NCI-H2196 (cell line): ENCODE measurements at regions not wholly inside any gene's neighbourhood (a gene's known extent, or its start where the extent isn't known, plus 50 kb on each side); places are given as distances from the start of the nearest gene placed in this dataset.
A peak's percentile ranks its signal among the peaks of the same experiment; 100 is the strongest.
"Not testable (repeated sequence)": the region's sequence is repeated elsewhere in the genome, so short reads cannot be mapped to it uniquely, and the experiment has no call there.

Experiments used
- DNase-seq: peaks from one replicate; lab custom pipeline; 2025; ENCODE audit not compliant: unreplicated experiment; lab: John Stamatoyannopoulos, UW

GRCh38 chr17:70906808-70907207, 737.5 kb downstream of the KCNJ2 start:
- peak; percentile 20 for DNase-seq

GRCh38 chr17:70912716-70913485, 743.6 kb downstream of the KCNJ2 start:
- DNase-seq = no peak

- no peak for DNase-seq
Measured at GRCh38 chr17:70916469-70916868, 747.1 kb downstream of the KCNJ2 start.

GRCh38 chr17:70919241-70919640, 749.9 kb downstream of the KCNJ2 start:
- no peak for DNase-seq

GRCh38 chr17:70920416-70920815, 751.1 kb downstream of the KCNJ2 start:
- no peak for DNase-seq

- no peak for DNase-seq
Measured at GRCh38 chr17:70922268-70922667, 752.9 kb downstream of the KCNJ2 start.

- no peak for DNase-seq
Measured at GRCh38 chr17:70924776-70925175, 755.4 kb downstream of the KCNJ2 start.

- DNase-seq = no peak
Measured at GRCh38 chr17:70929226-70929625, 759.9 kb downstream of the KCNJ2 start.

GRCh38 chr17:70934231-70934630, 764.9 kb downstream of the KCNJ2 start:
- DNase-seq = no peak

- no peak for DNase-seq
Measured at GRCh38 chr17:70934835-70935234, 765.5 kb downstream of the KCNJ2 start.

- DNase-seq = no peak
Measured at GRCh38 chr17:70936724-70937123, 767.4 kb downstream of the KCNJ2 start.

- DNase-seq = peak; percentile 5
Measured at GRCh38 chr17:70938336-70938735, 769.0 kb downstream of the KCNJ2 start.

- DNase-seq = no peak
Measured at GRCh38 chr17:70945386-70945785, 776.1 kb downstream of the KCNJ2 start.

- DNase-seq = no peak
Measured at GRCh38 chr17:70947215-70947614, 777.9 kb downstream of the KCNJ2 start.

- no peak for DNase-seq
Measured at GRCh38 chr17:70947636-70948565, 778.6 kb downstream of the KCNJ2 start.

GRCh38 chr17:70953140-70953539, 783.8 kb downstream of the KCNJ2 start:
- DNase-seq = not testable (repeated sequence)

- DNase-seq = no peak
Measured at GRCh38 chr17:70955441-70955840, 786.1 kb downstream of the KCNJ2 start.

GRCh38 chr17:70956726-70957125, 787.4 kb downstream of the KCNJ2 start:
- DNase-seq = no peak

GRCh38 chr17:70961341-70961740, 792.0 kb downstream of the KCNJ2 start:
- no peak for DNase-seq

- DNase-seq = no peak
Measured at GRCh38 chr17:70968302-70968701, 799.0 kb downstream of the KCNJ2 start.

- no peak for DNase-seq
Measured at GRCh38 chr17:70969521-70970034, 800.2 kb downstream of the KCNJ2 start.

- peak; percentile 9 for DNase-seq
Measured at GRCh38 chr17:70976447-70976846, 807.1 kb downstream of the KCNJ2 start.
